Neural cell (in vitro differentiated cells): ENCODE measurements at regions not wholly inside any gene's neighbourhood (a gene's known extent, or its start where the extent isn't known, plus 50 kb on each side); places are given as distances from the start of the nearest gene placed in this dataset.

Source experiments
- H2AFZ ChIP-seq: fragments of 200-600, 300-800 bp; sonication (generic), shearing (Covaris generic); 2 replicates; pipeline ENCODE4 v1.6.0; 2014; ENCODE audit warnings: low read depth, mild to moderate bottlenecking, antibody characterized with exemption, low read length, moderate library complexity
- H3F3A ChIP-seq: fragments of 200-600 bp; shearing (Covaris generic); 2 replicates; pipeline ENCODE4 v1.6.1; 2016; ENCODE audit warnings: mild to moderate bottlenecking, moderate library complexity, mixed read lengths, antibody characterized with exemption, low read length; ENCODE audit not compliant: insufficient read depth, poor library complexity, severe bottlenecking
- H3K27ac ChIP-seq: fragments of 200-600, 300-800 bp; sonication (generic), shearing (Covaris generic); 2 replicates; pipeline ENCODE4 v1.5.1; 2014; ENCODE audit warnings: mild to moderate bottlenecking, low read length, moderate library complexity
- H3K27me3 ChIP-seq: fragments of 300-800, 200-600 bp; sonication (generic), shearing (Covaris generic); 2 replicates; pipeline ENCODE4 v1.6.0; 2014; ENCODE audit warnings: mild to moderate bottlenecking, low read depth, low read length, moderate library complexity; ENCODE audit not compliant: insufficient read depth
- H3K36me3 ChIP-seq: fragments of 300-800, 200-600 bp; sonication (generic), shearing (Covaris generic); 2 replicates; pipeline ENCODE4 v1.5.1; 2014; ENCODE audit warnings: mild to moderate bottlenecking, antibody characterized with exemption, low read length, moderate library complexity; ENCODE audit not compliant: insufficient read depth
- H3K4me2 ChIP-seq: fragments of 300-800, 200-600 bp; sonication (generic), shearing (Covaris generic); 2 replicates; pipeline ENCODE4 v1.6.0; 2014; ENCODE audit warnings: mild to moderate bottlenecking, low read length
- H3K4me3 ChIP-seq: fragments of 300-800, 200-600 bp; sonication (generic), shearing (Covaris generic); 2 replicates; pipeline ENCODE4 v1.5.1; 2014; ENCODE audit warnings: mild to moderate bottlenecking, low read length, moderate library complexity
- H3K79me2 ChIP-seq: fragments of 200-600 bp; shearing (Covaris generic); replicated peaks from 2 replicates; pipeline ENCODE4 v1.6.0; 2014; ENCODE audit warnings: mild to moderate bottlenecking, low read length, moderate library complexity; ENCODE audit not compliant: insufficient read depth
- H3K9ac ChIP-seq: fragments of 300-800, 200-600 bp; sonication (generic), shearing (Covaris generic); 2 replicates; pipeline ENCODE4 v1.6.1; 2016; ENCODE audit warnings: mild to moderate bottlenecking, low read length, mixed read lengths
- H3K9me2 ChIP-seq: fragments of 200-600 bp; shearing (Covaris generic); 2 replicates; pipeline ENCODE4 v1.6.1; 2016; ENCODE audit warnings: mild to moderate bottlenecking, low read length, mixed read lengths; ENCODE audit not compliant: insufficient read depth
- H3K9me3 ChIP-seq: fragments of 200-600, 300-800 bp; sonication (generic), shearing (Covaris generic); 2 replicates; pipeline ENCODE4 v1.6.1; 2016; ENCODE audit warnings: mild to moderate bottlenecking, mixed run types, low read length, moderate library complexity, mixed read lengths
- H4K20me1 ChIP-seq: fragments of 200-600 bp; shearing (Covaris generic); 2 replicates; pipeline ENCODE4 v1.6.1; 2016; ENCODE audit warnings: mild to moderate bottlenecking, mixed run types; ENCODE audit not compliant: insufficient read depth
- CTCF ChIP-seq: fragments of 450-650 bp; IDR thresholded peaks from 2 replicates; pipeline ENCODE4 v1.5.1; 2014; ENCODE audit warnings: antibody characterized with exemption, mild to moderate bottlenecking, moderate library complexity; ENCODE audit not compliant: poor library complexity, severe bottlenecking
- EP300 ChIP-seq: fragments of 450-650 bp; conservative IDR thresholded peaks from 2 replicates; pipeline ENCODE4 v1.6.1; 2014; ENCODE audit warnings: antibody characterized with exemption, mild to moderate bottlenecking, moderate library complexity; ENCODE audit not compliant: poor library complexity, severe bottlenecking
- EZH2 ChIP-seq: fragments of 200-600, 300-800 bp; shearing (Covaris generic), sonication (generic); IDR thresholded peaks from 2 replicates; pipeline ENCODE4 v1.6.1; 2014; ENCODE audit warnings: antibody characterized with exemption, low read length, borderline replicate concordance, mild to moderate bottlenecking; ENCODE audit not compliant: insufficient read depth, poor library complexity, severe bottlenecking
- MXI1 ChIP-seq: fragments of 450-650 bp; conservative IDR thresholded peaks from 2 replicates; pipeline ENCODE4 v1.6.1; 2014; ENCODE audit warnings: antibody characterized with exemption, mild to moderate bottlenecking; ENCODE audit not compliant: poor library complexity, severe bottlenecking
- POLR2AphosphoS5 ChIP-seq: IDR thresholded peaks from 2 replicates; pipeline ENCODE4 v1.6.1; 2012
- RAD21 ChIP-seq: fragments of 450-650 bp; conservative IDR thresholded peaks from 2 replicates; pipeline ENCODE4 v1.6.1; 2014; ENCODE audit warnings: antibody characterized with exemption, mild to moderate bottlenecking, moderate library complexity
- REST ChIP-seq: IDR thresholded peaks from 2 replicates; pipeline ENCODE4 v1.6.1; 2012; ENCODE audit warnings: borderline replicate concordance
- SMC3 ChIP-seq: fragments of 450-650 bp; conservative IDR thresholded peaks from 2 replicates; pipeline ENCODE4 v1.6.1; 2014; ENCODE audit warnings: antibody characterized with exemption, mild to moderate bottlenecking, moderate library complexity; ENCODE audit not compliant: poor library complexity
- TAF1 ChIP-seq: IDR thresholded peaks from 2 replicates; pipeline ENCODE4 v1.6.1; 2012; ENCODE audit warnings: low read depth

- TF ChIP-seq TAF1 (no peak), MXI1 (no peak), RAD21 (no peak)
These were observed 441.2 kb upstream of the ANO3 start (continued) for GRCh38 chr11:25890626-25891260.

- H3K79me2 ChIP-seq, result no peaks in the 10 kb centered on the region
- TF ChIP-seq RAD21, result no peak
- no peak for TF ChIP-seq MXI1
- TF ChIP-seq SMC3, result no peak
- no peak for TF ChIP-seq POLR2AphosphoS5
- TF ChIP-seq TAF1, result no peak
- no peak for TF ChIP-seq CTCF
- TF ChIP-seq EP300, result no peak
- TF ChIP-seq EZH2, result no peak
- no peak for TF ChIP-seq REST
- H3K9me3 ChIP-seq, result no peaks in the 10 kb centered on the region
- H4K20me1 ChIP-seq, result no peaks in the 10 kb centered on the region
- no peak overlapping the region for H3K4me3 ChIP-seq
- H3K9me2 ChIP-seq, result no peaks in the 10 kb centered on the region
- H3K27ac ChIP-seq, result no peak overlapping the region
- H3K4me2 ChIP-seq, result no peak overlapping the region
- H3K36me3 ChIP-seq, result no peaks in the 10 kb centered on the region
- no peak overlapping the region for H3K9ac ChIP-seq
- H2AFZ ChIP-seq, result no peak overlapping the region
- no peaks in the 10 kb centered on the region for H3F3A ChIP-seq
- no peaks in the 10 kb centered on the region for H3K27me3 ChIP-seq
These were observed 440.0 kb upstream of the ANO3 start for GRCh38 chr11:25891960-25892359.

- no peaks in the 10 kb centered on the region for H3K9me3 ChIP-seq
- no peaks in the 10 kb centered on the region for H3F3A ChIP-seq
- H3K9me2 ChIP-seq, result no peaks in the 10 kb centered on the region
- H3K4me2 ChIP-seq, result no peak overlapping the region
- no peaks in the 10 kb centered on the region for H3K79me2 ChIP-seq
- H3K27ac ChIP-seq, result no peak overlapping the region
- H4K20me1 ChIP-seq, result no peaks in the 10 kb centered on the region
- no peaks in the 10 kb centered on the region for H3K27me3 ChIP-seq
- H2AFZ ChIP-seq, result no peak overlapping the region
- H3K4me3 ChIP-seq, result no peak overlapping the region
- H3K36me3 ChIP-seq, result no peaks in the 10 kb centered on the region
- TF ChIP-seq POLR2AphosphoS5 (no peak), MXI1 (no peak)
- no peak overlapping the region for H3K9ac ChIP-seq
These were observed 432.2 kb upstream of the ANO3 start for GRCh38 chr11:25899617-25900160.
